ENCODE measurements at regions not wholly inside any gene's neighbourhood (a gene's known extent, or its start where the extent isn't known, plus 50 kb on each side); places are given as distances from the start of the nearest gene placed in this dataset.

DNA sequence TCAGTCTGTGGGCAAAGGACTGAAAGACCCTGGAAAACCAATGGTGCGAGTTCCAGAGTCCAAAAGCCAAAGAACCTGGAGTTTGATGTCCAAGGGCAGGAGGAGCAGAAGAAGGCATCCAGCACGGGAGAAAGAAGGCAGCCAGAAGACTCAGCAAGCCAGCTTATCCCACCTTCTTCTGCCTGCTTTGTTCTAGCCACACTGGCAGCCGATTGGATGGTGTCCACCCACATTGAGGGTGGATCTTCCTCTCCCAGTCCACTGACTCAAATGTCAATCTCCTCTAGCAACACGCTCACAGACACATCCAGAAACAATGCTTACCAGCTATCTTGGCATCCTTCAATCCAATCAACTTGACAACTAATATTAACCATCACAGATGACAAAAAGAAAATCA is 57.2 kb upstream of the CAPRIN2 start:
- H4K20me1 ChIP-seq (replicated peaks; ENCODE audit: insufficient read depth), result no peaks in the 10 kb centered on the region
- Mint-ChIP-seq H3K4me3 (no peak overlapping the region), H3K4me1 (peaks cover 10% of the 10 kb centered on the region; the same call in 2 of the 3 replicates), H3K27me3 (ENCODE audit: insufficient read depth, low read depth, poor library complexity) (peaks cover 4% of the 10 kb centered on the region), H3K36me3 (ENCODE audit: low read depth) (peaks cover 3% of the 10 kb centered on the region; the same call in 2 of the 3 replicates), H3K27ac (no peak overlapping the region), H3K9me3 (peaks cover 3% of the 10 kb centered on the region; the same call in 2 of the 3 replicates)
- H3K36me3 ChIP-seq (ENCODE audit: insufficient read depth), result no peaks in the 10 kb centered on the region
- H3K4me1 ChIP-seq (ENCODE audit: insufficient read depth), result peaks cover 7% of the 10 kb centered on the region; the same call in 1 of the 2 replicates
- H2AFZ ChIP-seq, result no peak overlapping the region
- no peak for DNase-seq (ENCODE audit: low spot score)
- no peak overlapping the region for H3K27ac ChIP-seq (ENCODE audit: low read depth)
- no peaks in the 10 kb centered on the region for H3K27me3 ChIP-seq (ENCODE audit: insufficient read depth)
- H3K4me2 ChIP-seq, result no peak overlapping the region
- H3K79me2 ChIP-seq (replicated peaks; ENCODE audit: insufficient read depth), result no peaks in the 10 kb centered on the region
- no peaks in the 10 kb centered on the region for H3F3A ChIP-seq (replicated peaks; ENCODE audit: low read depth)
- no peak for TF ChIP-seq EZH2 (IDR thresholded peaks at IDR 0.05; ENCODE audit: low read depth, unreplicated experiment)
- TF ChIP-seq CREB1 (CRISPR knock-in tag; IDR thresholded peaks at IDR 0.05; ENCODE audit: low read depth), result no peak
- no peak overlapping the region for H3K4me3 ChIP-seq
- H3K9me2 ChIP-seq (ENCODE audit: insufficient read depth), result no peaks in the 10 kb centered on the region
- ATAC-seq, result no peak

DNA sequence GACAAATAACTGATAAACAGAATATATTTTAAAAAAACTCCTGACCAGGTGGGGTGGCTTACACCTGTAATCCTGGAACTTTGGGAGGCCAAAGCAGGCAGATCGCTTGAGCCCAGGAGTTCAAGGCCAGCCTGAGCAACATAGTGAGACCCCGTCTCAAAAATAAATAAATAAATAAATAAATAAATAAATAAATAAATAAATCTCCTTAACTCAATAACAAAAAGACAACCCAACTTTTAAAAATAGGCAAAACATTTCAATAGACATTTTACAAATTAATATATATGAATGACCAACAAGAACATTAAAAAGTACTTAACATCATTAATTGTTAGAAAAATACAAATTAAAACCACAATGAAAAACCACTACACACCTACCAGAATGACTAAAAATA is 56.2 kb upstream of the CAPRIN2 start:
- ATAC-seq, result no peak
- Mint-ChIP-seq H3K27me3 (ENCODE audit: insufficient read depth, low read depth, poor library complexity) (peaks cover 2% of the 10 kb centered on the region), H3K36me3 (ENCODE audit: low read depth) (peaks cover 3% of the 10 kb centered on the region; the same call in 2 of the 3 replicates), H3K9me3 (peaks cover 3% of the 10 kb centered on the region; the same call in 2 of the 3 replicates), H3K4me3 (no peak overlapping the region), H3K4me1 (peaks cover 6% of the 10 kb centered on the region; the same call in 2 of the 3 replicates), H3K27ac (no peak overlapping the region)
- no peaks in the 10 kb centered on the region for H3K36me3 ChIP-seq (ENCODE audit: insufficient read depth)
- no peaks in the 10 kb centered on the region for H3F3A ChIP-seq (replicated peaks; ENCODE audit: low read depth)
- no peaks in the 10 kb centered on the region for H4K20me1 ChIP-seq (replicated peaks; ENCODE audit: insufficient read depth)
- no peak overlapping the region for H3K4me3 ChIP-seq
- no peak for DNase-seq (ENCODE audit: low spot score)
- H3K4me1 ChIP-seq (ENCODE audit: insufficient read depth), result peaks cover 5% of the 10 kb centered on the region; the same call in 1 of the 2 replicates
- H3K27ac ChIP-seq (ENCODE audit: low read depth), result no peak overlapping the region
- H3K4me2 ChIP-seq, result no peak overlapping the region
- H3K9me2 ChIP-seq (ENCODE audit: insufficient read depth), result no peaks in the 10 kb centered on the region
- no peak overlapping the region for H2AFZ ChIP-seq
- no peaks in the 10 kb centered on the region for H3K79me2 ChIP-seq (replicated peaks; ENCODE audit: insufficient read depth)
- H3K27me3 ChIP-seq (ENCODE audit: insufficient read depth), result no peaks in the 10 kb centered on the region
- TF ChIP-seq, protein P1, sequence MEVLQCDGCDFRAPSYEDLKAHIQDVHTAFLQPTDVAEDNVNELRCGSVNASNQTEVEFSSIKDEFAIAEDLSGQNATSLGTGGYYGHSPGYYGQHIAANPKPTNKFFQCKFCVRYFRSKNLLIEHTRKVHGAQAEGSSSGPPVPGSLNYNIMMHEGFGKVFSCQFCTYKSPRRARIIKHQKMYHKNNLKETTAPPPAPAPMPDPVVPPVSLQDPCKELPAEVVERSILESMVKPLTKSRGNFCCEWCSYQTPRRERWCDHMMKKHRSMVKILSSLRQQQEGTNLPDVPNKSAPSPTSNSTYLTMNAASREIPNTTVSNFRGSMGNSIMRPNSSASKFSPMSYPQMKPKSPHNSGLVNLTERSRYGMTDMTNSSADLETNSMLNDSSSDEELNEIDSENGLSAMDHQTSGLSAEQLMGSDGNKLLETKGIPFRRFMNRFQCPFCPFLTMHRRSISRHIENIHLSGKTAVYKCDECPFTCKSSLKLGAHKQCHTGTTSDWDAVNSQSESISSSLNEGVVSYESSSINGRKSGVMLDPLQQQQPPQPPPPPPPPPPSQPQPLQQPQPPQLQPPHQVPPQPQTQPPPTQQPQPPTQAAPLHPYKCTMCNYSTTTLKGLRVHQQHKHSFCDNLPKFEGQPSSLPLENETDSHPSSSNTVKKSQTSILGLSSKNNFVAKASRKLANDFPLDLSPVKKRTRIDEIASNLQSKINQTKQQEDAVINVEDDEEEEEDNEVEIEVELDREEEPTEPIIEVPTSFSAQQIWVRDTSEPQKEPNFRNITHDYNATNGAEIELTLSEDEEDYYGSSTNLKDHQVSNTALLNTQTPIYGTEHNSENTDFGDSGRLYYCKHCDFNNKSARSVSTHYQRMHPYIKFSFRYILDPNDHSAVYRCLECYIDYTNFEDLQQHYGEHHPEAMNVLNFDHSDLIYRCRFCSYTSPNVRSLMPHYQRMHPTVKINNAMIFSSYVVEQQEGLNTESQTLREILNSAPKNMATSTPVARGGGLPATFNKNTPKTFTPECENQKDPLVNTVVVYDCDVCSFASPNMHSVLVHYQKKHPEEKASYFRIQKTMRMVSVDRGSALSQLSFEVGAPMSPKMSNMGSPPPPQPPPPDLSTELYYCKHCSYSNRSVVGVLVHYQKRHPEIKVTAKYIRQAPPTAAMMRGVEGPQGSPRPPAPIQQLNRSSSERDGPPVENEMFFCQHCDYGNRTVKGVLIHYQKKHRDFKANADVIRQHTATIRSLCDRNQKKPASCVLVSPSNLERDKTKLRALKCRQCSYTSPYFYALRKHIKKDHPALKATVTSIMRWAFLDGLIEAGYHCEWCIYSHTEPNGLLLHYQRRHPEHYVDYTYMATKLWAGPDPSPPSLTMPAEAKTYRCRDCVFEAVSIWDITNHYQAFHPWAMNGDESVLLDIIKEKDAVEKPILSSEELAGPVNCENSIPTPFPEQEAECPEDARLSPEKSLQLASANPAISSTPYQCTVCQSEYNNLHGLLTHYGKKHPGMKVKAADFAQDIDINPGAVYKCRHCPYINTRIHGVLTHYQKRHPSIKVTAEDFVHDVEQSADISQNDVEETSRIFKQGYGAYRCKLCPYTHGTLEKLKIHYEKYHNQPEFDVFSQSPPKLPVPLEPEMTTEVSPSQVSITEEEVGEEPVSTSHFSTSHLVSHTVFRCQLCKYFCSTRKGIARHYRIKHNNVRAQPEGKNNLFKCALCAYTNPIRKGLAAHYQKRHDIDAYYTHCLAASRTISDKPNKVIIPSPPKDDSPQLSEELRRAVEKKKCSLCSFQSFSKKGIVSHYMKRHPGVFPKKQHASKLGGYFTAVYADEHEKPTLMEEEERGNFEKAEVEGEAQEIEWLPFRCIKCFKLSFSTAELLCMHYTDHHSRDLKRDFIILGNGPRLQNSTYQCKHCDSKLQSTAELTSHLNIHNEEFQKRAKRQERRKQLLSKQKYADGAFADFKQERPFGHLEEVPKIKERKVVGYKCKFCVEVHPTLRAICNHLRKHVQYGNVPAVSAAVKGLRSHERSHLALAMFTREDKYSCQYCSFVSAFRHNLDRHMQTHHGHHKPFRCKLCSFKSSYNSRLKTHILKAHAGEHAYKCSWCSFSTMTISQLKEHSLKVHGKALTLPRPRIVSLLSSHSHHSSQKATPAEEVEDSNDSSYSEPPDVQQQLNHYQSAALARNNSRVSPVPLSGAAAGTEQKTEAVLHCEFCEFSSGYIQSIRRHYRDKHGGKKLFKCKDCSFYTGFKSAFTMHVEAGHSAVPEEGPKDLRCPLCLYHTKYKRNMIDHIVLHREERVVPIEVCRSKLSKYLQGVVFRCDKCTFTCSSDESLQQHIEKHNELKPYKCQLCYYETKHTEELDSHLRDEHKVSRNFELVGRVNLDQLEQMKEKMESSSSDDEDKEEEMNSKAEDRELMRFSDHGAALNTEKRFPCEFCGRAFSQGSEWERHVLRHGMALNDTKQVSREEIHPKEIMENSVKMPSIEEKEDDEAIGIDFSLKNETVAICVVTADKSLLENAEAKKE (CRISPR knock-in tag; IDR thresholded peaks at IDR 0.05), result no peak
- no peak for TF ChIP-seq CREB1 (CRISPR knock-in tag; IDR thresholded peaks at IDR 0.05; ENCODE audit: low read depth)
- TF ChIP-seq JUNB (IDR thresholded peaks at IDR 0.05; ENCODE audit: unreplicated experiment), result no peak
- TF ChIP-seq, protein P2, sequence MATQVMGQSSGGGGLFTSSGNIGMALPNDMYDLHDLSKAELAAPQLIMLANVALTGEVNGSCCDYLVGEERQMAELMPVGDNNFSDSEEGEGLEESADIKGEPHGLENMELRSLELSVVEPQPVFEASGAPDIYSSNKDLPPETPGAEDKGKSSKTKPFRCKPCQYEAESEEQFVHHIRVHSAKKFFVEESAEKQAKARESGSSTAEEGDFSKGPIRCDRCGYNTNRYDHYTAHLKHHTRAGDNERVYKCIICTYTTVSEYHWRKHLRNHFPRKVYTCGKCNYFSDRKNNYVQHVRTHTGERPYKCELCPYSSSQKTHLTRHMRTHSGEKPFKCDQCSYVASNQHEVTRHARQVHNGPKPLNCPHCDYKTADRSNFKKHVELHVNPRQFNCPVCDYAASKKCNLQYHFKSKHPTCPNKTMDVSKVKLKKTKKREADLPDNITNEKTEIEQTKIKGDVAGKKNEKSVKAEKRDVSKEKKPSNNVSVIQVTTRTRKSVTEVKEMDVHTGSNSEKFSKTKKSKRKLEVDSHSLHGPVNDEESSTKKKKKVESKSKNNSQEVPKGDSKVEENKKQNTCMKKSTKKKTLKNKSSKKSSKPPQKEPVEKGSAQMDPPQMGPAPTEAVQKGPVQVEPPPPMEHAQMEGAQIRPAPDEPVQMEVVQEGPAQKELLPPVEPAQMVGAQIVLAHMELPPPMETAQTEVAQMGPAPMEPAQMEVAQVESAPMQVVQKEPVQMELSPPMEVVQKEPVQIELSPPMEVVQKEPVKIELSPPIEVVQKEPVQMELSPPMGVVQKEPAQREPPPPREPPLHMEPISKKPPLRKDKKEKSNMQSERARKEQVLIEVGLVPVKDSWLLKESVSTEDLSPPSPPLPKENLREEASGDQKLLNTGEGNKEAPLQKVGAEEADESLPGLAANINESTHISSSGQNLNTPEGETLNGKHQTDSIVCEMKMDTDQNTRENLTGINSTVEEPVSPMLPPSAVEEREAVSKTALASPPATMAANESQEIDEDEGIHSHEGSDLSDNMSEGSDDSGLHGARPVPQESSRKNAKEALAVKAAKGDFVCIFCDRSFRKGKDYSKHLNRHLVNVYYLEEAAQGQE (IDR thresholded peaks at IDR 0.05; ENCODE audit: unreplicated experiment), result no peak
- TF ChIP-seq ZNF331 (CRISPR knock-in tag; IDR thresholded peaks at IDR 0.05; ENCODE audit: low read depth), result no peak
- TF ChIP-seq EZH2phosphoT487 (IDR thresholded peaks at IDR 0.05; ENCODE audit: unreplicated experiment), result no peak
- TF ChIP-seq ZNF114 (CRISPR knock-in tag; IDR thresholded peaks at IDR 0.05), result no peak
- TF ChIP-seq, protein P3, sequence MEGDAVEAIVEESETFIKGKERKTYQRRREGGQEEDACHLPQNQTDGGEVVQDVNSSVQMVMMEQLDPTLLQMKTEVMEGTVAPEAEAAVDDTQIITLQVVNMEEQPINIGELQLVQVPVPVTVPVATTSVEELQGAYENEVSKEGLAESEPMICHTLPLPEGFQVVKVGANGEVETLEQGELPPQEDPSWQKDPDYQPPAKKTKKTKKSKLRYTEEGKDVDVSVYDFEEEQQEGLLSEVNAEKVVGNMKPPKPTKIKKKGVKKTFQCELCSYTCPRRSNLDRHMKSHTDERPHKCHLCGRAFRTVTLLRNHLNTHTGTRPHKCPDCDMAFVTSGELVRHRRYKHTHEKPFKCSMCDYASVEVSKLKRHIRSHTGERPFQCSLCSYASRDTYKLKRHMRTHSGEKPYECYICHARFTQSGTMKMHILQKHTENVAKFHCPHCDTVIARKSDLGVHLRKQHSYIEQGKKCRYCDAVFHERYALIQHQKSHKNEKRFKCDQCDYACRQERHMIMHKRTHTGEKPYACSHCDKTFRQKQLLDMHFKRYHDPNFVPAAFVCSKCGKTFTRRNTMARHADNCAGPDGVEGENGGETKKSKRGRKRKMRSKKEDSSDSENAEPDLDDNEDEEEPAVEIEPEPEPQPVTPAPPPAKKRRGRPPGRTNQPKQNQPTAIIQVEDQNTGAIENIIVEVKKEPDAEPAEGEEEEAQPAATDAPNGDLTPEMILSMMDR (conservative IDR thresholded peaks at IDR 0.05; ENCODE audit: low read depth in 2 of 2), result no peak
- TF ChIP-seq POLR2AphosphoS5 (IDR thresholded peaks at IDR 0.05; ENCODE audit: low read depth), result no peak
